Loucy (cell line): ENCODE measurements at regions not wholly inside any gene's neighbourhood (a gene's known extent, or its start where the extent isn't known, plus 50 kb on each side); places are given as distances from the start of the nearest gene placed in this dataset.

Experiments
- H2AFZ ChIP-seq: fragments of 200-600 bp; sonication (generic); 2 replicates; pipeline ENCODE4 v1.6.0; 2016; ENCODE audit warnings: antibody characterized with exemption, mild to moderate bottlenecking, low read length, moderate library complexity
- H3F3A ChIP-seq: fragments of 200-600 bp; 2 replicates; pipeline ENCODE4 v1.6.0; 2016; ENCODE audit warnings: antibody characterized with exemption, low read depth, mild to moderate bottlenecking
- H3K27me3 ChIP-seq: fragments of 200-600 bp; sonication (generic); 2 replicates; pipeline ENCODE4 v1.6.1; 2014; ENCODE audit warnings: low read length, mild to moderate bottlenecking; ENCODE audit not compliant: insufficient read depth, poor library complexity, severe bottlenecking
- H3K36me3 ChIP-seq: fragments of 200-600 bp; sonication (generic); 2 replicates; pipeline ENCODE4 v1.6.1; 2016; ENCODE audit warnings: low read length; ENCODE audit not compliant: insufficient read depth
- H3K4me1 ChIP-seq: fragments of 200-600 bp; sonication (generic); 2 replicates; pipeline ENCODE4 v1.5.1; 2014; ENCODE audit warnings: low read length, mild to moderate bottlenecking; ENCODE audit not compliant: insufficient read depth, poor library complexity, severe bottlenecking
- H3K4me2 ChIP-seq: fragments of 200-600 bp; sonication (generic); 2 replicates; pipeline ENCODE4 v1.6.0; 2014; ENCODE audit warnings: antibody characterized with exemption, low read length, low read depth, mild to moderate bottlenecking; ENCODE audit not compliant: poor library complexity, severe bottlenecking
- H3K4me3 ChIP-seq: fragments of 200-600 bp; sonication (generic); 2 replicates; pipeline ENCODE4 v1.5.1; 2014; ENCODE audit warnings: low read length, mild to moderate bottlenecking, mixed read lengths; ENCODE audit not compliant: poor library complexity, severe bottlenecking
- H3K79me2 ChIP-seq: fragments of 200-600 bp; sonication (generic); 2 replicates; pipeline ENCODE4 v1.6.1; 2014; ENCODE audit warnings: low read length; ENCODE audit not compliant: insufficient read depth
- H3K9ac ChIP-seq: fragments of 200-600 bp; sonication (generic); 2 replicates; pipeline ENCODE4 v1.6.0; 2014; ENCODE audit warnings: mild to moderate bottlenecking, low read depth, low read length, moderate library complexity; ENCODE audit not compliant: poor library complexity, severe bottlenecking
- H3K9me2 ChIP-seq: fragments of 200-600 bp; sonication (generic); replicated peaks from 2 replicates; pipeline ENCODE4 v1.6.1; 2016; ENCODE audit warnings: low read depth, low read length, mixed read lengths
- H3K9me3 ChIP-seq: fragments of 200-600 bp; sonication (generic); 2 replicates; pipeline ENCODE4 v1.6.1; 2014; ENCODE audit warnings: mild to moderate bottlenecking, antibody characterized with exemption, low read length, low read depth; ENCODE audit not compliant: insufficient read depth
- H4K20me1 ChIP-seq: fragments of 200-600 bp; sonication (generic); 2 replicates; pipeline ENCODE4 v1.6.0; 2014; ENCODE audit warnings: antibody characterized with exemption, low read length, mild to moderate bottlenecking; ENCODE audit not compliant: insufficient read depth, poor library complexity, severe bottlenecking
- CTCF ChIP-seq: fragments of 200-600 bp; sonication (generic); conservative IDR thresholded peaks from 2 replicates; pipeline ENCODE4 v1.5.1; 2014; ENCODE audit warnings: mild to moderate bottlenecking, antibody characterized with exemption, low read length
- EZH2phosphoT487 ChIP-seq: fragments of 200-600 bp; IDR thresholded peaks from 2 replicates; pipeline ENCODE4 v1.6.1; 2018; ENCODE audit warnings: antibody characterized with exemption, mild to moderate bottlenecking, moderate library complexity, borderline replicate concordance

- H3K9me2 ChIP-seq: no peaks in the 10 kb centered on the region
- no peaks in the 10 kb centered on the region for H3K27me3 ChIP-seq
- no peaks in the 10 kb centered on the region for H4K20me1 ChIP-seq
- H3K4me1 ChIP-seq: no peaks in the 10 kb centered on the region
- H3K4me3 ChIP-seq: no peak overlapping the region
- no peak overlapping the region for H2AFZ ChIP-seq
- H3F3A ChIP-seq: no peaks in the 10 kb centered on the region
- TF ChIP-seq EZH2phosphoT487 (no peak), CTCF (no peak)
- peaks cover 3% of the 10 kb centered on the region; the same call in 1 of the 2 replicates for H3K9me3 ChIP-seq
- H3K36me3 ChIP-seq: no peaks in the 10 kb centered on the region
- H3K4me2 ChIP-seq: no peak overlapping the region
- no peak overlapping the region for H3K9ac ChIP-seq
- H3K79me2 ChIP-seq: no peaks in the 10 kb centered on the region
Measured at GRCh38 chr14:104352493-104353220, 214.3 kb downstream of the KIF26A start.

- no peak overlapping the region for H3K4me3 ChIP-seq
- H3K9me3 ChIP-seq: peaks cover 3% of the 10 kb centered on the region; the same call in 1 of the 2 replicates
- no peaks in the 10 kb centered on the region for H3F3A ChIP-seq
- no peak overlapping the region for H3K9ac ChIP-seq
- no peaks in the 10 kb centered on the region for H3K27me3 ChIP-seq
- H3K79me2 ChIP-seq: no peaks in the 10 kb centered on the region
- H3K9me2 ChIP-seq: no peaks in the 10 kb centered on the region
- no peaks in the 10 kb centered on the region for H3K4me1 ChIP-seq
- no peak overlapping the region for H2AFZ ChIP-seq
- H4K20me1 ChIP-seq: no peaks in the 10 kb centered on the region
- no peaks in the 10 kb centered on the region for H3K36me3 ChIP-seq
- no peak for TF ChIP-seq CTCF
- no peak for TF ChIP-seq EZH2phosphoT487
- H3K4me2 ChIP-seq: no peak overlapping the region
Measured at GRCh38 chr14:104353221-104353920, 215.0 kb downstream of the KIF26A start.

GRCh38 chr14:104353921-104354701, 215.7 kb downstream of the KIF26A start:
- Histone ChIP-seq H3K4me3 (no peak overlapping the region), H3F3A (no peaks in the 10 kb centered on the region), H3K9ac (no peak overlapping the region), H3K79me2 (no peaks in the 10 kb centered on the region), H3K9me2 (no peaks in the 10 kb centered on the region), H4K20me1 (no peaks in the 10 kb centered on the region), H3K36me3 (no peaks in the 10 kb centered on the region), H3K9me3 (peaks cover 3% of the 10 kb centered on the region; the same call in 1 of the 2 replicates), H2AFZ (no peak overlapping the region), H3K27me3 (no peaks in the 10 kb centered on the region), H3K4me1 (no peaks in the 10 kb centered on the region), H3K4me2 (no peak overlapping the region)
- TF ChIP-seq EZH2phosphoT487 (no peak), CTCF (no peak)
